ENCODE measurements at regions not wholly inside any gene's neighbourhood (a gene's known extent, or its start where the extent isn't known, plus 50 kb on each side); places are given as distances from the start of the nearest gene placed in this dataset.

GRCh38 chr3:69456631-69457030 is 70.7 kb upstream of the FRMD4B start:
- Histone ChIP-seq H3K9me3 (ENCODE audit: control insufficient read depth, insufficient read depth, low read length) (peaks cover 4% of the 10 kb centered on the region; the same call in 1 of the 2 replicates), H3K36me3 (ENCODE audit: control insufficient read depth, low read length) (no peaks in the 10 kb centered on the region), H4K20me1 (ENCODE audit: control insufficient read depth, insufficient read depth, low read depth, low read length) (no peaks in the 10 kb centered on the region), H3K4me1 (ENCODE audit: control insufficient read depth, low read length) (no peaks in the 10 kb centered on the region), H3K4me3 (ENCODE audit: low read length) (no peak overlapping the region), H3K27ac (ENCODE audit: low read depth, low read length) (no peak overlapping the region), H3F3A (ENCODE audit: control insufficient read depth, insufficient read depth) (no peaks in the 10 kb centered on the region), H3K79me2 (ENCODE audit: control insufficient read depth, low read length) (no peaks in the 10 kb centered on the region), H3K27me3 (ENCODE audit: control insufficient read depth, low read length) (no peaks in the 10 kb centered on the region), H3K4me2 (ENCODE audit: low read length) (no peak overlapping the region), H3K9me2 (replicated peaks; ENCODE audit: control insufficient read depth, low read length) (no peaks in the 10 kb centered on the region)
- TF ChIP-seq EZH2phosphoT487 (IDR thresholded peaks at IDR 0.05; ENCODE audit: borderline replicate concordance, low read length), result no peak
- TF ChIP-seq, protein P1, sequence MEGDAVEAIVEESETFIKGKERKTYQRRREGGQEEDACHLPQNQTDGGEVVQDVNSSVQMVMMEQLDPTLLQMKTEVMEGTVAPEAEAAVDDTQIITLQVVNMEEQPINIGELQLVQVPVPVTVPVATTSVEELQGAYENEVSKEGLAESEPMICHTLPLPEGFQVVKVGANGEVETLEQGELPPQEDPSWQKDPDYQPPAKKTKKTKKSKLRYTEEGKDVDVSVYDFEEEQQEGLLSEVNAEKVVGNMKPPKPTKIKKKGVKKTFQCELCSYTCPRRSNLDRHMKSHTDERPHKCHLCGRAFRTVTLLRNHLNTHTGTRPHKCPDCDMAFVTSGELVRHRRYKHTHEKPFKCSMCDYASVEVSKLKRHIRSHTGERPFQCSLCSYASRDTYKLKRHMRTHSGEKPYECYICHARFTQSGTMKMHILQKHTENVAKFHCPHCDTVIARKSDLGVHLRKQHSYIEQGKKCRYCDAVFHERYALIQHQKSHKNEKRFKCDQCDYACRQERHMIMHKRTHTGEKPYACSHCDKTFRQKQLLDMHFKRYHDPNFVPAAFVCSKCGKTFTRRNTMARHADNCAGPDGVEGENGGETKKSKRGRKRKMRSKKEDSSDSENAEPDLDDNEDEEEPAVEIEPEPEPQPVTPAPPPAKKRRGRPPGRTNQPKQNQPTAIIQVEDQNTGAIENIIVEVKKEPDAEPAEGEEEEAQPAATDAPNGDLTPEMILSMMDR (IDR thresholded peaks at IDR 0.05; ENCODE audit: low read depth, low read length, poor library complexity, severe bottlenecking), result no peak

GRCh38 chr3:69454204-69454787 is 68.4 kb upstream of the FRMD4B start:
- Histone ChIP-seq H3K36me3 (ENCODE audit: control insufficient read depth, low read length) (no peaks in the 10 kb centered on the region), H3K27ac (ENCODE audit: low read depth, low read length) (no peak overlapping the region), H3K79me2 (ENCODE audit: control insufficient read depth, low read length) (no peaks in the 10 kb centered on the region), H3K9me2 (replicated peaks; ENCODE audit: control insufficient read depth, low read length) (no peaks in the 10 kb centered on the region), H4K20me1 (ENCODE audit: control insufficient read depth, insufficient read depth, low read depth, low read length) (no peaks in the 10 kb centered on the region), H3K9me3 (ENCODE audit: control insufficient read depth, insufficient read depth, low read length) (peaks cover 4% of the 10 kb centered on the region; the same call in 1 of the 2 replicates), H3F3A (ENCODE audit: control insufficient read depth, insufficient read depth) (no peaks in the 10 kb centered on the region), H3K4me1 (ENCODE audit: control insufficient read depth, low read length) (no peaks in the 10 kb centered on the region), H3K27me3 (ENCODE audit: control insufficient read depth, low read length) (no peaks in the 10 kb centered on the region), H3K4me3 (ENCODE audit: low read length) (no peak overlapping the region), H3K4me2 (ENCODE audit: low read length) (no peak overlapping the region)
- no peak for TF ChIP-seq EZH2phosphoT487 (IDR thresholded peaks at IDR 0.05; ENCODE audit: borderline replicate concordance, low read length)
- TF ChIP-seq, protein P1 (IDR thresholded peaks at IDR 0.05; ENCODE audit: low read depth, low read length, poor library complexity, severe bottlenecking), result no peak

- no peaks in the 10 kb centered on the region for H4K20me1 ChIP-seq (ENCODE audit: control insufficient read depth, insufficient read depth, low read depth, low read length)
- no peak overlapping the region for H3K4me3 ChIP-seq (ENCODE audit: low read length)
- H3F3A ChIP-seq (ENCODE audit: control insufficient read depth, insufficient read depth), result no peaks in the 10 kb centered on the region
- no peaks in the 10 kb centered on the region for H3K4me1 ChIP-seq (ENCODE audit: control insufficient read depth, low read length)
- peaks cover 4% of the 10 kb centered on the region; the same call in 1 of the 2 replicates for H3K9me3 ChIP-seq (ENCODE audit: control insufficient read depth, insufficient read depth, low read length)
- H3K79me2 ChIP-seq (ENCODE audit: control insufficient read depth, low read length), result no peaks in the 10 kb centered on the region
- H3K4me2 ChIP-seq (ENCODE audit: low read length), result no peak overlapping the region
- H3K36me3 ChIP-seq (ENCODE audit: control insufficient read depth, low read length), result no peaks in the 10 kb centered on the region
- no peak for TF ChIP-seq EZH2phosphoT487 (IDR thresholded peaks at IDR 0.05; ENCODE audit: borderline replicate concordance, low read length)
- TF ChIP-seq, protein P1 (IDR thresholded peaks at IDR 0.05; ENCODE audit: low read depth, low read length, poor library complexity, severe bottlenecking), result no peak
- no peak overlapping the region for H3K27ac ChIP-seq (ENCODE audit: low read depth, low read length)
- no peaks in the 10 kb centered on the region for H3K27me3 ChIP-seq (ENCODE audit: control insufficient read depth, low read length)
- no peaks in the 10 kb centered on the region for H3K9me2 ChIP-seq (replicated peaks; ENCODE audit: control insufficient read depth, low read length)
Measured at GRCh38 chr3:69452295-69452694, 66.4 kb upstream of the FRMD4B start.

Data from DOHH2 (cell line).